Gastroesophageal sphincter (tissue), 4 donors: ENCODE measurements at regions not wholly inside any gene's neighbourhood (a gene's known extent, or its start where the extent isn't known, plus 50 kb on each side); places are given as distances from the start of the nearest gene placed in this dataset.
"Not testable (repeated sequence)": the region's sequence is repeated elsewhere in the genome, so short reads cannot be mapped to it uniquely, and the experiment has no call there.

Source experiments
- ATAC-seq: fragments of 150-250 bp; one replicate; pipeline ENCODE4 v1.9.1; 2016; ENCODE audit warnings: mild to moderate bottlenecking, moderate library complexity
- H3K27ac ChIP-seq, 4 donors: fragments of 200-600 bp; sonication (generic) in 3 of 4; 1 replicate in 3 of 4; 2 replicates in 1 of 4; pipeline ENCODE4 v1.5.1; 2016 to 2019
- H3K27me3 ChIP-seq: fragments of 200-600 bp; sonication (generic); one replicate; pipeline ENCODE4 v1.5.1; 2019
- H3K36me3 ChIP-seq, 2 donors: fragments of 200-600 bp; sonication (generic); one replicate each; pipeline ENCODE4 v1.5.1; 2019; ENCODE audit warnings: control low read depth in 1 of 2
- H3K4me1 ChIP-seq, 3 donors: fragments of 200-600 bp; sonication (generic); 1 replicate in 2 of 3; 2 replicates in 1 of 3; pipeline ENCODE4 v1.5.1; 2016 to 2019; ENCODE audit warnings: control low read depth in 2 of 3
- H3K4me3 ChIP-seq, 2 donors: fragments of 200-600 bp; sonication (generic); one replicate each; pipeline ENCODE4 v1.5.1; 2019; ENCODE audit warnings: mild to moderate bottlenecking in 1 of 2, moderate library complexity in 1 of 2
- H3K9me3 ChIP-seq, 3 donors: fragments of 200-600 bp; sonication (generic); one replicate each; pipeline ENCODE4 v1.5.1; 2017 to 2019; ENCODE audit warnings: control low read depth in 2 of 3
- EP300 ChIP-seq: sonication (generic); formaldehyde crosslinking; IDR thresholded peaks from one replicate; pipeline ENCODE4 v1.6.1; 2017; ENCODE audit warnings: antibody characterized with exemption, mild to moderate bottlenecking
- POLR2A ChIP-seq, 2 donors: fragments of 450-650 bp; IDR thresholded peaks; one replicate each; pipeline ENCODE4 v1.6.1; 2017; ENCODE audit warnings: antibody characterized with exemption in 2 of 2, mild to moderate bottlenecking in 2 of 2, moderate library complexity in 1 of 2
- POLR2AphosphoS5 ChIP-seq: sonication (generic); formaldehyde crosslinking; IDR thresholded peaks from one replicate; pipeline ENCODE4 v1.6.1; 2017; ENCODE audit warnings: antibody characterized with exemption
- WGBS, 2 donors: methylation state at CpG; one replicate each; pipeline ENCODE4 v1.1.5; 2018; ENCODE audit warnings: low coverage in 1 of 2; 5-methylcytosine and 5-hydroxymethylcytosine counted together
- TF ChIP-seq, protein P1 (sequence below), 4 experiments: fragments of 200-600 bp in 2 of 4; fragments of 450-650 bp in 2 of 4; sonication (generic) in 1 of 4; IDR thresholded peaks; one replicate each; pipeline ENCODE4 v1.5.1; 2017 to 2019; ENCODE audit warnings: antibody characterized with exemption in 4 of 4, mild to moderate bottlenecking in 2 of 4, moderate library complexity in 2 of 4

DNA sequence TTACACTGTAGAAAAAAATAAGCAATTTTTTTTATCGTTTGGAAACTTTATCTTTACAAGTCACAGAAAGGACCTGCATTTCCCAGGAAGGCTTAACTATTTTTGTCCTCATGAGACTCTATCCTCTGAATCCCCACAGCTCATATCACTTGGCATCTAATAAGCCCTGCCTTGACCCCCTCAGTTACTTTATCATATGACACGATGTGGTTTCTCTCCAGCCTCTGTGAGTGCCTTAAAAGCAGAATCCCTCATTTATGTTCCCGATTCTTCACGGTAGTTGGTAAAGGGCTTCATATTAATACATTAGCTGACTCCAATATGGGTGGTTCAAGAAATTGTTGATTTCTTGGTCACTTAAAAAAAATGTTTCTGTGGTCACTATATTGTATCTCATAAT lies 296.6 kb upstream of the GRAMD2B start:
- H3K27ac ChIP-seq, result no peak overlapping the region
- no peak for TF ChIP-seq POLR2AphosphoS5
- TF ChIP-seq EP300, result no peak
- no peak for TF ChIP-seq POLR2A (IDR thresholded peaks at IDR 0.05)
- TF ChIP-seq, protein P1, sequence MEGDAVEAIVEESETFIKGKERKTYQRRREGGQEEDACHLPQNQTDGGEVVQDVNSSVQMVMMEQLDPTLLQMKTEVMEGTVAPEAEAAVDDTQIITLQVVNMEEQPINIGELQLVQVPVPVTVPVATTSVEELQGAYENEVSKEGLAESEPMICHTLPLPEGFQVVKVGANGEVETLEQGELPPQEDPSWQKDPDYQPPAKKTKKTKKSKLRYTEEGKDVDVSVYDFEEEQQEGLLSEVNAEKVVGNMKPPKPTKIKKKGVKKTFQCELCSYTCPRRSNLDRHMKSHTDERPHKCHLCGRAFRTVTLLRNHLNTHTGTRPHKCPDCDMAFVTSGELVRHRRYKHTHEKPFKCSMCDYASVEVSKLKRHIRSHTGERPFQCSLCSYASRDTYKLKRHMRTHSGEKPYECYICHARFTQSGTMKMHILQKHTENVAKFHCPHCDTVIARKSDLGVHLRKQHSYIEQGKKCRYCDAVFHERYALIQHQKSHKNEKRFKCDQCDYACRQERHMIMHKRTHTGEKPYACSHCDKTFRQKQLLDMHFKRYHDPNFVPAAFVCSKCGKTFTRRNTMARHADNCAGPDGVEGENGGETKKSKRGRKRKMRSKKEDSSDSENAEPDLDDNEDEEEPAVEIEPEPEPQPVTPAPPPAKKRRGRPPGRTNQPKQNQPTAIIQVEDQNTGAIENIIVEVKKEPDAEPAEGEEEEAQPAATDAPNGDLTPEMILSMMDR (IDR thresholded peaks at IDR 0.05), result no peak
- WGBS, 2 donors, result 88% methylated on average over 4 of the region's 4 CpGs
- ATAC-seq, result no peak
- H3K4me3 ChIP-seq, result no peak overlapping the region
- H3K4me1 ChIP-seq, result no peaks in the 10 kb centered on the region
- H3K9me3 ChIP-seq, result peaks cover 0 to 7% (median 0%) of the 10 kb centered on the region in 3 donors
- H3K27me3 ChIP-seq, result no peaks in the 10 kb centered on the region
- no peaks in the 10 kb centered on the region for H3K36me3 ChIP-seq

DNA sequence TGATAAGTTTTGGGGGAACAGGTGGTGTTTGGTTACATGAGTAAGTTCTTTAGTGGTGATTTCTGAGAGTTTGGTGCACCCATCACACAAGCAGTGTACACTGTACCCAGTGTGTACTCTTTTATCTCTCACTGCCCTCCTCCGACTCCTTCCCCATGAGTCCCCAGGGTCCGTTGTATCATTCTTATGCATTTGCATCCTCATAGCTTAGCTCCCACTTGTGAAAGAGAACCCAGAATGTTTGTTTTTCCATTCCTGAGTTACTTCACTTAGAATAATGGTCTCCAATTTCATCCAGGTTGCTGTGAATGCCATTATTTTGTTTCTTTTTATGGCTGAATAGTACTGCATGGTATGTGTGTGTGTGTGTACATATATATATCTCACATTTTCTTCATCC lies 295.8 kb upstream of the GRAMD2B start:
- WGBS, 2 donors, result 88 to 94% methylated on average over 2 of the region's 2 CpGs
- H3K4me3 ChIP-seq, H3K27ac ChIP-seq, H3K36me3 ChIP-seq, ATAC-seq, H3K9me3 ChIP-seq, H3K27me3 ChIP-seq, H3K4me1 ChIP-seq: not testable (repeated sequence)

DNA sequence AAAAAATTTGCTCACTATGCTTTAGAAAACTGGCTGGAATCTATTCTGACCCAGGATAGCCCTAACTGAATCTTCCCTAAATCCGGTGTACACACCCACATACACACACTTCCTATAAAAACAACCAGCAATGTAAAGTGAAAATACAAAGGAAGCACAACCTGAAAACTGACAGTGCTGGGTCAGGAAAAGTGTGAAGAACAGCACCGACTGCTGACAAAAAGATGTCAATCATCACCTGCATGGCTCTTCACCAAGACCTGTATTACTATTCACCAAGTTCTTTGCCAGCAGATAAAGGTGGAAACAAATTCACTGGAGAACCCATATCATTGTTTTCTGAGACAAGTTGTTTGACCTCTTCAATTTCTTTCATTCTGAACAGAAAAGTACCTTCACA lies 293.8 kb upstream of the GRAMD2B start:
- Histone ChIP-seq H3K27ac (no peak overlapping the region), H3K27me3 (no peaks in the 10 kb centered on the region), H3K4me3 (no peak overlapping the region), H3K36me3 (no peaks in the 10 kb centered on the region), H3K4me1 (no peaks in the 10 kb centered on the region), H3K9me3 (peaks cover 0 to 7% (median 0%) of the 10 kb centered on the region in 3 donors)
- no peak for ATAC-seq
- no peak for TF ChIP-seq POLR2A (IDR thresholded peaks at IDR 0.05)
- no peak for TF ChIP-seq EP300
- TF ChIP-seq, protein P1 (IDR thresholded peaks at IDR 0.05), result no peak
- no peak for TF ChIP-seq POLR2AphosphoS5
- WGBS, 2 donors, result 80 to 86% methylated on average over 2 of the region's 2 CpGs

DNA sequence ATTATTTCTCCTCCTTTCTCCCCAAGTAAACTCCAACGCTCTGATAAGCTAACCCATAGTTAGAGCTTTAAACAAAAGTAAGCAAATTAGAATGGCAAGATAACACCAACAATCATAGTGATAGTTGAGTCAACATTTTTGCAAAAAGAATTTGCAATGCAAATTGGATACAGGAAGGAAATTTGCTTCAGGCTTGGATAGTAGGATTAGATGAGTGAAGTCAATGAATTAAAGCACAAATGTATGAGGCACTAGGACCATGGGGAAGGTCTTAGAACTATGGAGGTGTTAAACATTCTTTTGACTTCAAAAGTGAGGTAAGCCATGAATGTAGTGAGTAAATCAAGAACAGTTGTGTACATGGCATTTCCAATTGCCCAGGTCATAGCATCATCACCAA lies 289.8 kb upstream of the GRAMD2B start:
- 81 to 100% methylated on average over 1 of the region's 1 CpG for WGBS, 2 donors
- Histone ChIP-seq H3K9me3 (peaks cover 0 to 7% (median 0%) of the 10 kb centered on the region in 3 donors), H3K27ac (no peak overlapping the region), H3K36me3 (no peaks in the 10 kb centered on the region), H3K4me1 (no peaks in the 10 kb centered on the region), H3K27me3 (no peaks in the 10 kb centered on the region), H3K4me3 (no peak overlapping the region)
- TF ChIP-seq POLR2A (IDR thresholded peaks at IDR 0.05) (no peak), POLR2AphosphoS5 (no peak), EP300 (no peak)
- TF ChIP-seq, protein P1 (IDR thresholded peaks at IDR 0.05), result no peak
- ATAC-seq, result no peak

DNA sequence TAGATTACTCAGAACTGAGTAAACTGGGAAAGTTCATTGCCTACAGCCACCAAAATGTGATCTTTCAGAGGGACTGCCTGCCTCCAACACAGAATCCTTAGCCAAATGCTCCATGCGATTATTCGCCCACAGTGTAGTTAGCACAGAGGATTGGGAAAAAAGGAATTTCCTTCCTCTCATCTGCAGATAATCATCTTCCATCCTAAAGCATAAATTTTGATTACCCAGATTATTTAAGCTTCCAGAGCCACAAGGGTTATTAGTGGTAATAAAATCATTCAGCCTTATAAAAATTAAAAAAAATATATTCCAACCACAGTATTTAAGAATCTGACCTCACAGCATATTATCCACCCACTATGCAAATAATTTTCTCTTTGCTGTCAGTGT lies 285.3 kb upstream of the GRAMD2B start:
- WGBS, 2 donors, result 51 to 57% methylated on average over 2 of the region's 2 CpGs
- Histone ChIP-seq H3K36me3 (no peaks in the 10 kb centered on the region), H3K4me3 (no peak overlapping the region), H3K27ac (no peak overlapping the region), H3K9me3 (no peaks in the 10 kb centered on the region), H3K27me3 (no peaks in the 10 kb centered on the region), H3K4me1 (no peaks in the 10 kb centered on the region)
- ATAC-seq, result no peak
- no peak for TF ChIP-seq EP300
- TF ChIP-seq, protein P1 (IDR thresholded peaks at IDR 0.05), result no peak
- no peak for TF ChIP-seq POLR2A (IDR thresholded peaks at IDR 0.05)
- TF ChIP-seq POLR2AphosphoS5, result no peak
